Fibroblast of upper back skin (primary cell): ENCODE measurements at regions not wholly inside any gene's neighbourhood (a gene's known extent, or its start where the extent isn't known, plus 50 kb on each side); places are given as distances from the start of the nearest gene placed in this dataset.

Source experiments
- DNase-seq: peaks from one replicate; pipeline ENCODE4 v3.0.0-alpha.2; 2013

GRCh38 chr9:13896047-13896446, 417.9 kb downstream of the NFIB start:
- no peak for DNase-seq

DNA sequence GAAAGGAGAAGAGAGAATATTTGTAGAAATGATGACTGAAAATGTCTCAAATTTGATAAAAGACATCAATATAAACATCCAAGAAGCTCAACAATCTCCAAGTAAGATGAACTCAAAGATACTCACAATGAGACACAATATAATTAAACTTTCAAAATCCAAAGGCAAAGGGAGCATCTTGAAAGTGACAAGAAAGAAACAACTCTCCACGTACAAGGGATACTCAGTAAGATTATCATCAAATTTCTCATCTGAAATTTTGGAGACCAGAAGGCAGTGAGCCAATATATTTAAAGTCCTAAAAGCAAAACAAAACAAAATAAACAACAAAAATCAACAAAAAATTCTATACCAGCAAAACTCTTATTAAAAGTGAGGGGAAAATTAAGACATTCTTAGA, 428.7 kb downstream of the NFIB start:
- DNase-seq, result no peak

- DNase-seq, result peak; percentile 65
Measured at GRCh38 chr9:13879981-13880380, 434.0 kb downstream of the NFIB start.

GRCh38 chr9:13879011-13879410, 434.9 kb downstream of the NFIB start:
- DNase-seq, result no peak

DNA sequence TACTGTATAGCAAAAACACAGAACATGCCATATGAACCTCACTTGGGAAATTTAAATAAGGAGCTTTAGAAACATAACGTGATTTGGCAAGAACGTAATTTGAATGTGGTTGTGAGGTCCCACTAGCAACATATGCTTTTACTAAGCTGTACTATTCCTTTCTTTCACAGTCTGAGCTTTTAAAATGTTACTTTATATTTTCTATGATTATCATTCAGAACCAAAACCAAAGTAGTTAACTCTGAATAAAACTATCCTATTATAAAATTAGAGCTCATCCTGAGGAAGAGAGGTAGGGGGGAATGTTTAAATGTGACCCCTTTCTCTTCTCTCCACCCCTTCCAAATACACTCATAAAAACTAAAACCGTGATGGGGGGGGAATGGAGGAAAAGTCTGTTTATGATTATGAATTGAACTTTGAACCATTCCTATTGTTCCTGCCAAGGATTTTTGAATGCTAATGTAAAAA, 435.7 kb downstream of the NFIB start:
- peak; percentile 19 for DNase-seq

- DNase-seq, result no peak
Measured at GRCh38 chr9:13876741-13877140, 437.2 kb downstream of the NFIB start.

GRCh38 chr9:13873203-13873602, 440.7 kb downstream of the NFIB start:
- DNase-seq, result no peak

GRCh38 chr9:13868336-13868735, 445.6 kb downstream of the NFIB start:
- DNase-seq, result no peak

GRCh38 chr9:13865869-13866268, 448.1 kb downstream of the NFIB start:
- DNase-seq, result no peak

DNA sequence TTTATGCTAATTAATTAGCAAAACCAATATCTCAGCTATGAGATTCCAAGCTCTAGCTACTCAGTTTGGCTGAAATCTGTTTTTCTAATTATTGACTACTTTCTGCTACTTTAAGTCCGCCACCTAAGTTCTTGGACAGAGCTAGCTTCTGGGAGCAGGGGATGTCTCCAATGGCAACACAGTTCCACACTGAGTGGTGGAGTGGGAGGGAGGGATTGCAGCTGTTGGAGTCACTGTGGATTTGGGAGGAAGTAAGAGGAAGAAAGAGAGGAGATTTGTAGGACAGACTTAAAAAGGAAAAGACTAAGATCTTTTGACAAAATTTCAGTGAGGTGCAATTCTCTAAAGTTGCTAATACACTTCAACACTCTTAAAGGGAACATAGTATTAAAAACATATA, 450.8 kb downstream of the NFIB start:
- DNase-seq, result no peak

GRCh38 chr9:13862654-13863053, 451.3 kb downstream of the NFIB start:
- no peak for DNase-seq

DNA sequence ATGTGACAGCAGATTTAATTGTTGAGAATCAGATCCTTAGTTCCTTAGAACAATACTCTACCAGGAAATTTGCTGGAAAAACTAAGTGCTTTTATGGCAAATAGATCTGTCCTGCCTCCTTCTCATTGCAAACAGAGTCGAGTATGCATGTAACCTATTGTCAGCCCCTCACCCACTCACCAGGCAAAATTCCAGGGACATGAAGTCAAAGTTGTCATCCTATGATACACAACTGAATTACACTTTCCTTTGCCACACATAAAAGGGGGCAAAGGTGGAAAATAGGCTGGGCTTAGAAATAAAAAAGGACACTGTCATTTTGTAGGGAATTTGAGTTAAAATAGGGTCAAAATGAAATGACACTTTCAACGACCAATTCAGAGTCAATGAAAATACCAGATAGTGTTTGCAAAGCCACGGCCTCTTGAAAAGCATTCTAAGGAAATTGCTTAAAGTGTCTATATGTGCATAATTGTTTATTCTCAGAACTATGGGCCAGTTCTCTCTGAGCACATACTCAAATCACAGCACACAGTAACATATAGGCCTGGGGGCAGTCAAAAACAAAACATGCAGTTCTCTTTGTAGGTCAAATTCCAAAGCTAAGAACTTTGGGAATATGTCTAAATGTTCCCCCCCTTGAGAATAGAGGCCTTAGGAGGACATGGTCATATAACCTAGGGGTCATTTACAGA, 452.8 kb downstream of the NFIB start:
- no peak for DNase-seq

DNA sequence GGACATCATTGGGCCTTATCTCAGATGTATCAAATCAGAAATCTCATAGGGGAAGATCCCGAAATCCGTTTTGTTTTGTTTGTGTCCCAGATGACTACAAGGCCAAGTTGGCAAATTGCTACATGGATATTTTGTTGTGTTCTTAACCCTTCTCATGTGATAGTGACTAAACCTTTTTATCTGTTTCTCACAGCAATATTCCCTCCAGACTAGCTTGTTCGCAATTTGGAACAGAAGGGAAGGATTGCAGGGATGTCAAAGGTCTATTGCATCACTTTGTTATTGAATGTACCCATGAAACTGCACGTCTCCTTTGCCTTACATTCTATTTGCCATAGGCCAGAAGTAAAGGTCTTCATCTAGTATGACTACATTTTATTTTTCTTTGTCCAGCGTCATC, 453.9 kb downstream of the NFIB start:
- no peak for DNase-seq

- DNase-seq, result peak; percentile 66
Measured at GRCh38 chr9:13857521-13857920, 456.4 kb downstream of the NFIB start.

GRCh38 chr9:13847270-13847669, 466.7 kb downstream of the NFIB start:
- DNase-seq, result no peak

GRCh38 chr9:13845460-13845859, 468.5 kb downstream of the NFIB start:
- DNase-seq, result peak; percentile 96

DNA sequence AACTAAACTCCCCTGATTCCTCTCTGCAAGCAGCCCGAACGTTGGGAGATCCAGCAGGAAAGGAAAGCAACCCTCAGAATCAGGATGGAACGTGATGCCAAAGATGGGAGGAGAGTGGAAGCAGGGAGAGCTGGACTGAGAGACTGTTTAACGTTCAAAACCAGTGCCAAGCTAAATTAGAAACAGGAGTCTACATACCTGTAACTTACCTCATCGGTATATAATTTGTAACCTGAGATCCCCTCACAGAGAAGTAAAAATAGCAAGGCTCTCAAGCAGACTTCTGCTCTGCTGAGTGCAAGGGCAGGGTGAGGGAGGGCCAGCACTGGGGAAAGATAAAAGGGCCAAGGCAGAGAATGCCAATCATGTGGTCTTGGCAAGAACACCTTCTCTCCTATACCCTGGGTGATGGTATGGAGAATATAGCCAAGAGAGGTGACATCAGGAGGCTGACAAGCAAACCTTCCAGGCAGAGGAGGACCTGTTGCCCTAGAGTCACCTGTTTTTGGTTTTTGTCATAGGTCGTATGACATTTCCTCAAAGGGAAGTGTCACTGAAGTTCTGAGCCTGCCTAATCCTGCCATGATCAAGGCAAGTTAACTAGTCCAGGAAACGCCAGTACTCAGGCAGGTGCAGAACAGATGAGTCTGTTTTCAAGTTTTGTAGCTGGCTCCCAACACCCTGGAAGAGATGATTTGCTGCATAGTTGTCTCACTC, 472.0 kb downstream of the NFIB start:
- no peak for DNase-seq

DNA sequence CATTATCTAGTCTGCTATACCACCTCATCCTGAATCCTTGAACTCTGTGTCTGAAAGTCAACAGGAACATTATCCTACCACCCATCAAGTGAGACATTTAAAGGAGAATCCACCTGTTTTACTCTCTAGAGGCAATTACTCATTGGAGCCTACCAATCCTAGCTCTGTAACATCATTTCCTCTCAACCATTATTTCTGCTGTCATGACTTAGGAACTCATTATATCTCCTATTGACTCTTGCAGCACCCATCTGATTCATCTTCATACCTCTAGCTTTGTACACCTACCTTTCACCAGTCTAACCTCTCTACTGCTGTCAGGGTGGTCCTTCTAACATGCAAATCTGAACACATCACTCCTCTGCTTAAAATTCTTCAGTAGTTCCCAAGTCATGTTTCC, 481.5 kb downstream of the NFIB start:
- no peak for DNase-seq

DNA sequence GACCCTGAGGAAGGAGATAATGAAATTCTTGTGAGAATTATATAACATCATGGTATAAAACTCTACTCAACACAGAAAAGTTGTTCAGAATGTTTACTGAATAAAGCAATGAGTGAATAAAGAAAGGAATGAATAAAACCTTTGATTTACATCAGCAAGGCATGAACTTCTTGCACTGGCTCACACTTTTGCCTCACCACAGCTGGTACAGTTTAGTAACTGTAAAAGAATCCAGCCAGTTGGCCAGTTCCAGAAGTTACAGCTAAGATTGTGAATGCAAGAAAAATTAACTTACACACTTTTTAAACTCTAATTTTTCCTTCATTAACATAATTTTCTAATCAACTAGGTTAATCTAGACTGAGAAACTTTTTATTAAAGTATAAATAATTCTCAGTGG, 490.9 kb downstream of the NFIB start:
- DNase-seq, result peak; percentile 48

- peak; percentile 25 for DNase-seq
Measured at GRCh38 chr9:13817754-13818278, 496.1 kb downstream of the NFIB start.

- no peak for DNase-seq
Measured at GRCh38 chr9:13816837-13817236, 497.1 kb downstream of the NFIB start.

DNA sequence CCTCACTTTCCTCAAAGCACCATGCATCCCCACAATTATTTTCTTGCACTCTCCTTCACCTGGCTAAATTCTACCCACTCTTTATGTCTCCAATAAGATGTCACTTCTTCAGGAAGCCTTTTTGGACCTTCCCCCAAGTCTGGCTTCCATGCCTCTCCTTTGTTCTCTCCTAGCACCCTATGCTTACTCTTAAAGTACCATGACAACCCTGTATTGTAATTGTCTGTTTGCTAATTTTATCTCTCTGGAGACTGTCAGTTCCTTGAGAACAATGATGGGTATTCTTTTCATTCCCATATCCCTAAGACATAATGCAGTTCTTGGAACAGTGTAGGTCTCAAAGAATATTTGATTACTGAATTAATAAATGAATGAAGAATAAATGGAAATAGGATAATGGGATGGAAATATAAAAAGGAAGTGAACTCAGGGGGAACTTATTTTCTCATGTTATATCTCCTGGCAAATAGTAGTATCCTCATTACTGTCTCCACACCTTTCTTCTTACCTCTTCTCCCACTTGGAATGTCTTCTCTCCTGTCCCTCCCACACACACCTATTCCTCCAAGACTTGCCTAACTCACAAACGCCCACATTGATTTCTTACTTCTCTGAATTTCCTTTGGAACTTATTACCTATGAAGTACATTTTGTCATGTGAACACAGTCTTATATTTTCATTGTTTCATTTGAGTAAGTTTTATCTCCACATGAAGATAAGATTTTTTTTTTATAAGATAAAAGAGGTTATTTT, 499.1 kb downstream of the NFIB start:
- no peak for DNase-seq

DNA sequence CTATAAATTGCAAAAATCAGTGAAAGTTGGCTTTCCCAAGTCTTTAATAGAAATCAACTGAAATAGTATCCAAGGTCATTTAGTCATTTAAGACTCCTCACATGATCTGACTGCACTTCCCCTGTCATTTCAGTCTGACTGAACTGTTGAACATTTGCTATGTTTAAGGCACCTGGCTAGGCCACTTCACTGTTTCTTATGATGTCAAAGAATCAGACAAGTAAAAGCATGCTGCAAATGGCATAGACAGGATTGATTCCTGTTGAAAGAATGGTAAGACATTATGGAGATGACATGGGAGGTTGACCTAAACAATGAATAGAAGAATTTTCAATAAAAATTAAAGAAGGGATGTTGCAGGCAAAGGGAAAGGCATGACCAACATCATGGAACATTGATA, 502.1 kb downstream of the NFIB start:
- no peak for DNase-seq

DNA sequence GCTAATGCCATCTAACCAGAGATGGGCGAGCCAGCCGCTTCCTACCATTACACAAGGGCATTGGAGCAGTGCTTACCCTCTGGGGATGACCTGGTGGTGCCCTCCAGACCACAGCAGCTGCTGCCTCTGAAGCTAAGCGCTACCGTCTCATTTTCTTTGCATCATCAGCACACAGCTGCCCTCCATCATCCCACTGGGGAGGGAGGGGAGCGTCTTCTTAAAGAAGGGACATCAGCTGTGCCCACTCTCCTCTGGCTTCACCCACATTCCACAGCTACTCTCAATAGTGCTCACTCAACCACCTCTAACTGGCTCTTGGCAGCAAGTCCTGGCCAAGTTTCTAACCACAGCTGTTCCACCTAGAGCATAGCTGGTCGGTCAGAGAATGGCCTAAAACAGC, 503.4 kb downstream of the NFIB start:
- peak; percentile 20 for DNase-seq
